ENCODE measurements at regions not wholly inside any gene's neighbourhood (a gene's known extent, or its start where the extent isn't known, plus 50 kb on each side); places are given as distances from the start of the nearest gene placed in this dataset.

DNA sequence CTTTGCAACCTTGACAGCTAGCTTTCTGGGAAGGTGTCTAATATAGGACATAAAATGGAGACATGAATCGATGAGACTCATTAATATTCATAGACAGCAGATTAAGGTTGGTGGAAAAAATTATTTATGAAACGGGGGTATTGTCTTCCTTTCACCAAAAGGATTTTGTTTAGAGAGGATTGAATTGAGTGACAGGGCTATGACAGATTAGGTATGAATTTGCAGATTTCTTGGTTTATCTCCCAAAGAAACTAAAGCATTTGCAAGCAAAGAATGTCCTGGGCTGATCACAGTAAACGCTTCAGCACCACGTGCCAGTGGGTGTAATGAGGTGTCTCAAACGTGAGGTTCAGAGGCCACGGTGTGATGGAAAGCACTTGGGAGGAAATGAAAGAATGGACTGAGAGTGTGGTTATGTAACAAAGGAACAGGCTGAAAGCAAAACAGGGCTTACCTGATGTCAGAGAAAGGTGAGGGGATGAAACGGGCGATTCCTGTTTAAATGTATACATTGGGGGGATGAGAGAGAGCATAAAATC, 329.2 kb upstream of the NPVF start:
- ATAC-seq, result no peak
- DNase-seq, result no peak

DNA sequence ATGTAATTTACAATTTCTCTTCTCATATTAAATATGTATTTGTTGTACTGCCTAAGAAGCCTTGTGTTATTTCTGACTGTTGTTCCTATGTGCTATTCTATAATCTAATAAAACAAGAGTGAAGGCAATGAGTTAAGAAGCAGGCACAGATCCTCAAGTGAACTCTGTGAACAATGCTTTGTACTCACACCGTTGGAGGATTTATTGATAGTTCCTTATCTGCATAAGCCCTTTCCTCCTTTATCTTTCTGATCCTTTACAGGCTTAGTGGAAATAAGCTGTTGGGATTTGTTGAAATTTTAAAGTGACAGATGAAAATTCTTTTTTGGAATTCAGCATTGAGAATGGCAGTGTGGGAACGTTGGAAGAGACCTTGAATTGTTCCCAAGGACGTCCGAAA, 329.6 kb upstream of the NPVF start:
- no peak for DNase-seq
- ATAC-seq, result no peak

- DNase-seq, result no peak
- ATAC-seq, result no peak
Measured at GRCh38 chr7:25558605-25559004, 330.3 kb upstream of the NPVF start.

- ATAC-seq (no peak), DNase-seq (no peak)
Measured at GRCh38 chr7:25559581-25560367, 331.5 kb upstream of the NPVF start.

- DNase-seq (no peak), ATAC-seq (no peak)
Measured at GRCh38 chr7:25562673-25563182, 334.4 kb upstream of the NPVF start.

DNA sequence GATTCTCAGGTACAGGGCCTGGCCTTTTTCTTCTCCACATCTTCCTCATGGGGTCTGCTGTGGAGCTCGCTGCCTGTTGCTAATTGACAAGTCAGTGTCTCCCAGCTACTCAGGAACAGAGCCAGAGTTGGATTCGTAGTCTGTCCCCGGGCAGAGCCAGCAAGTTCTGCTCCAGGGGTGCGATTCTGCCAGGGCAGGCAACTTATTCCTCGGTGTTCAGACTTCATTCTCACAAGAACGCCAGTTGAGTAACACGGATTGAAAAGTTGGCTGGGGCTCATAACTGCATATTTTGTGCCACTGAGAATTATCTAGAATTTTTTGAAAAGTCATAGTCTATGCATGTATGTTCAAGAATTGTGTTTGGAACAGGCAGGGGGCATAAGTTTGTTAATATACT, 336.7 kb upstream of the NPVF start:
- ATAC-seq (no peak), DNase-seq (no peak)

DNA sequence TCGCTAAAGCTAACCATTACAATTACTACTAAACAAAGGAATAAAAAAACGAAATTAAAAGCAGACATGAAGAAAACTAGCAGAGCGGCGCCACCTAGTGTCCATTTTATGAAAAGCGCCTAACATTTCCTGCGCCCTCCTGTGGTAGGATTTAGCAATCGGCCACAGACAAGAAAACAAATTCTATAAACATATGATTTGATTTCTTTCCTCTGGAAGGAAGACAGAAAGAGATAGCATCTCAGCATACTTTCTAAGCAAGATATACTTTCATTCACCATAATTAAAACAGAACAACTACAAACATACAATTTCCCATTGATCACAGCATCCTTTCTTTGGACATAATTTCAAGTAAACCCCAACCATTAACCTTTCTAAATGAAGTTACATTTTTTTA, 337.7 kb upstream of the NPVF start:
- ATAC-seq (no peak), DNase-seq (peak; percentile 60)

GRCh38 chr7:25567430-25567829, 339.1 kb upstream of the NPVF start:
- no peak for ATAC-seq
- DNase-seq, result no peak

DNA sequence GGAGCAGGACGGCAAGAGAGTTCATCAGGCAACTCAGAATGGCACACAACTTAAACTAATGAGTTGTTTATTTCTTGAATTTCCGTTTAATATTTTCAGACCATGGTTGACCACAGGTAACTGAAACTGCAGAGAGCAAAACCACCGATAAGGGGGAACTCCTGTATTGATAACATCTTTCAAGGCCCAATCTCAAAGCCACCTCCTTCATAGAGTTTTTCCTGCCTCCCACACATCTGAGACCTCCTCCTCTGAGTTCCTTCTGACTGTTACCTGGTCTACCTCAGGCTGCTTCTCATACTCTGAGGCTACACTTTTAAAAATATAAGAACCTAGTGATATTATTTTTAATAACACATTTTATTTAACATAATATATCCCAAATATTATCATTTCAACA, 341.5 kb upstream of the NPVF start:
- ATAC-seq, result no peak

GRCh38 chr7:25572423-25572822, 344.1 kb upstream of the NPVF start:
- DNase-seq, result no peak
- ATAC-seq, result no peak

More for the DNA sequence above, 341.5 kb upstream of the NPVF start:
- DNase-seq, result no peak

GRCh38 chr7:25574828-25575227, 346.5 kb upstream of the NPVF start:
- DNase-seq, result no peak

DNA sequence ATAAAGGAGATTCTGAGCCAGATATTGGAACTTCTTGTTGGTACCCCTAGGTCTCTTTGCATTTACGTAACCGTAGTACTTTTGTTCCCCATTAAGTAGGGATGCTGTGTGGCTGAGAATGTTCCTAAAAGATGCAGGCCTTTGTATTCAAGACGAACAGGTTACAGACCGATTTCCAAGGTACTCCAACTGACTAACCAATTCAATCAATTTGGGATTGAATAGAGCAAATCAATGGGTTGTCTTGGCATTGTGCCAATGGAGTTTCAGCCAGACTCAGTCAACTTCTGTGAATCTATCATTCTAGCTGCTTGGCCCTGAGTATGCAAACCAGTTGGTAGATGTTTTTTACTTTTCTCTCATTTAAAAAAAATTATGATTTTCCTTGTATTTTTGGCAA, 347.3 kb upstream of the NPVF start:
- DNase-seq, result no peak
- ATAC-seq, result no peak

More at GRCh38 chr7:25574828-25575227, 346.5 kb upstream of the NPVF start:
- no peak for ATAC-seq

DNA sequence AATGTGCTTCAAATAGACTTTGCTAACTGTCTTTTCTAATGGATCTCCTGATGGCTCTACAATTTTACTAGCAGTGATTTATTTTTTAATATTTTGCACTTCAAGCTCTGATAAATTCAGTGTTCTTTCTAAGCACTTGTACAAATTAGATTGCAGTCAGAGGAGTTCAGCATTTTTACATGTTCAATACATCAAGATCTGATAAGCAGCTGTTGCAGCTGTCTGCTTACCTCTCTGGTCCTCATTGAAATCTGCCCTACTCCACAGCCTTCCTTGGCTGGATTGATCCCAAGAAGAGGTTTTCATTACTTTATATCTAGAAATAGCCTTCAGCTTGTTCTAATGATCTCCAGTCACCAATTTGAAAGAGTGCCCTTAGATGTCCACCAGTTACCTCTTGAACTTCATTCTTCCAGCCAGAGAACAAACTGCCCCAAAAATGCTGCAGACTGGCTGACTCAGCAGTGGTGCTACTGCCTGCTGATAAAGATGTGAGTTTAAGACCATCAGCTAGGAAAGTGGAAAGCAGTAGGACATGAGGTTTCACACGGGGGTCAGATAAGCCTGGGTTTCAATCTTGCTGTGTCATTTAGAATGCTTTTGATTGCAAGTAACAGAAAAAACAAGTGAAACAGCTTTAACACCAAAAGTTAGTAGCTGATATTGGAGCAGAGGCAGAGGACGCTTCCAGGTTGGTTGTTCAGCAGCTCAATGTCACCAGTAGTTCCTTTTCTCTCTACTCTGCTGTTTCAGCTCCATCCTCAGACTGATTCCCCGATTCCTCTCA, 350.9 kb upstream of the NPVF start:
- ATAC-seq, result no peak
- DNase-seq, result no peak

- ATAC-seq, result no peak
Measured at GRCh38 chr7:25579778-25580075, 351.4 kb upstream of the NPVF start.

DNA sequence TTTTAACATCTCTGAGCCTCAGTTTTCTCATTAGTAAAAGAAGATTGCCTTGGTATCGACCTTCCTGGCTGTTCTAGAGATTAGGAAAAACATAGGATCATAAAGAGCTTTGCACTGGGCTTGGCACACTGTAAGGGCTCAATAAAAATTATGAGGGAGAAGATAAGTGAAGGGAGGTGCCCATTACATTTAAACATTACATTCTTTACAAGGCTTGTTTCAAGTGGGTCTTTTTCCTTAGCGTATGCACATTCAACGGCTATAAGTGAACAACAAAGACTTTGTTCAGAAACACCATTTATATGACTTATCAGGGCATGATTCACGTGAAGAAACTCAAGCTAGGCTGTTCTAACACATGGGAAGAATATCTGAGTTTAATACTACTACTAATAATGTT, 351.9 kb upstream of the NPVF start:
- ATAC-seq (no peak), DNase-seq (no peak)

More at GRCh38 chr7:25579778-25580075, 351.4 kb upstream of the NPVF start:
- no peak for DNase-seq

DNA sequence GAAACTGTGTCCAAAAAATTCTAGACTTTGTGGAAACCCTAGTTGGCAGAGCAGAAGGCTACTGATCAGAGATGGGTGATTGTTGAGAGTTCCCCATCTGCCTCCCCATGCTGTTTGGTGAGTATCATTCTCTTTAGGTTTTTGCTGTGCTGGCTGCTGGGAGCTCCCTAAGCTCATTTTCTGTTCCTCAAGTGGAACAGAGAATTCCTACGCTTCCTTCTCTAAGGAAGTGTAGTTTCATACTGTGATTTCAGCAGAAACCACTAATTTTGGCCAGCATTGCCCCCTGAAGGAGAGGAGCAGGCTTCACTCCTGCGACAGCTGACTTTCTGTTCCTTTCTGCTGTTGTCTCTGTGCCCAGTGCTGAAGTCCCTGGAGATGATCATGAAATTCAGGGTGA, 355.3 kb upstream of the NPVF start:
- no peak for DNase-seq
- ATAC-seq, result no peak

DNA sequence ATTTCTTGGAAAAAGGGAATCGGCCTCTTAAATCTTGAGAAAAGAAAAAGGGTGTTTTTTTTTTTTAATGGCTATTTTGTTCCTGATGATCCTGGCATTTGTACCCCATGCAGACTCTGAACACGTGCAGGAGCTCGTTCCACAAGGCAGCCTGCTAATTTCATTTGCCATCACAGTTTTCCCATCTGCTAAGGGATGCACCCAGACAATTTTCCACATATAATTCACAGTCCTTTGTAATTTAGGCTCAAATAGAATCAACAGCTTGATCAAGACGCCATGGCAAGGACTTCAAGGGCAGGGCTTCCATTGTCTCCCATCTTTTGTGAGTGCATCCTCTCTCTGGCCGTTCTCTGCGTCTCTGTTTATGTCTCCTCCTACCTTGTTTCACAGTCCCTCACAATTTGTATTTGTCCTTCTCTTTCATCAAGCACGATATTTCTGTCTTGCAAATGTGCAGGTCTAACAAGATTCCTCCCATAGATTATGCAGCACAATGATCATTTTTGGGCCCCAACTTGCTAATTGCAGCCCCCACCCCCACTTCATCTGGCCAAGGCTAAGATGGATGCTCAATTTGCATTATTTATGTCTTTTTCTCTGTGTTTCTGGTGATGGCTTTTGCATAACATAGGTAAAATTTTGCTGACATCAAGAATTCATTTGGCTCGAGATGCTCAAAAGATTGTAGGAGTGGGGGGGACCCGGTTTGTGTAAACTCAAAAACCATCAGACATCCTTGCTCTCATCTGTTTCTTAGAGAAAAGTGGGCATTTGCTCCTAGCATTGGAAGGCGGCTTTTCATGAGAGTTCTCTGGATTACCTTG, 356.0 kb upstream of the NPVF start:
- ATAC-seq (no peak), DNase-seq (no peak)

DNA sequence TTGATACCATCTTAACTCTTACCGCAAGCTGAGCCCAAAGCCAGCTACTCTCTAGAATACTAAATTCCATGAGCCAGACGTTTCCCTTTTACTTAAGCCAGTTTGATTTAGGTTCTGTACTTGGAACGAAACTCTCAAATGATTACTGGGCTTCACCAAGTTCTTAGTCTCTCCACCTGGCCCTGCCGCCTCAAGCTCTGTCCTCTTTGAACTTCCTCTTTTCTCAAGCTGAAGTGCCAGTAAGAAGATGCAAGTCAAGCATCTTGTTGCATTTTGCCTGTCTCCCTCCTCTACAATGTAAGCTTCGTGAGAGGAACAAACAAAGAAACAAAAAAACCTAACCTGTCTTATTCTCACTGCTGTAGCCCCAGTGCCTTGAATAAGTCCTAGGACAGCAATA, 358.2 kb upstream of the NPVF start:
- DNase-seq (no peak), ATAC-seq (no peak)

DNA sequence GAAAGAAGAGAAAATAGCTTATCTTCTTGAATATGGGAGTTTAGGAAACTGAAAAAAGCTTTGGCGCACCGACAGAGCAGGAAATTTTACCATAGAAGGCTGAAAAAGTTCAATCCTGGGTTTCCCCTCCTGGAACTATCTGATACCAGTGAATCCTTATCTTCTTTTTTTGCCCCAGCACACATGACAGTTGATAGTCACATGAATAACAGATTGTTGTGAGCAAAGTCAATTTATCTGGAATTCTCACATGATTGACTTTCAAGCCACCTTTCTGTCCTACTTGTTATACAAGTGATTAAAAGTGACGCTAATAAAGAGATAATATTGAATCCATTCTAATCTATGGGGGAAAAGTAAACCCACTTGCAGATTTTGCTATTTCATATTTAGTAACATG, 365.8 kb upstream of the NPVF start:
- DNase-seq, result no peak
- ATAC-seq, result no peak

DNA sequence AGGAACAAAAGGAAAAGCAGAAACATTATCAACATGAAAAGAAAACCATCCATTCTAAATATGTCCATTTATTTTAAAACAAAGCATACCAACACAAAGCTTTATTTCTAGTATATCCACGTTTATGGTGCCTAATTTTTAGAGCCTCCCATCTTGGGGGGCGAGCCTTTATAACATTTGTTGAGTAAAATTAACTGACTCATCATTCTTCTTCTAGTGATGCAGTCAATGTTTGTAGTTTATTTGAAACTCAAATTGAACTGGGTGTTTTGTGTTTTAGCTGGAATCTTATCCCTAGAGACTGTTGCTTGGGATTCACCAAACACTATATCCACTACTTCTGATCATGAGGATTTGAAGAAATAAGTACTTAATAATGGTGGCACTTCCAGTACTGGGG, 366.4 kb upstream of the NPVF start:
- ATAC-seq (no peak), DNase-seq (no peak)

DNA sequence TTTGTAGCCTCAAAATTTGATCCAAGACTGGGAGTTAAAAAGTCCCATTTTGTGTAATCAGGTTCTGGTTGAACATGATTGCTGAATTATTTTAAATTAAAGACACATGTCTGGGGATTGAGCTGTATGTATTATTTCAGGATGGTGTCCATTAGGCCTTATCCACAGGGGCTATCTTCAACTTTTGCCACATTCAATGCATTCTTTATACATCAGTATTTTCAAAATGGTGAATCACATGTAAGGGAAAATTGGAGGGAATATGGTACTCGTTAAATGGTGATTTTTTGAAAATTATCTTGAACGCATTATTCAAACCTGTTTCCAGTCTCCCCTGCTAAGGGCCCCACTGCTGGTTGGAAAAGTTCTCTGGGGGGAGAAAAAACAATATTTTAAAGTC, 367.7 kb upstream of the NPVF start:
- DNase-seq, result no peak
- no peak for ATAC-seq

DNA sequence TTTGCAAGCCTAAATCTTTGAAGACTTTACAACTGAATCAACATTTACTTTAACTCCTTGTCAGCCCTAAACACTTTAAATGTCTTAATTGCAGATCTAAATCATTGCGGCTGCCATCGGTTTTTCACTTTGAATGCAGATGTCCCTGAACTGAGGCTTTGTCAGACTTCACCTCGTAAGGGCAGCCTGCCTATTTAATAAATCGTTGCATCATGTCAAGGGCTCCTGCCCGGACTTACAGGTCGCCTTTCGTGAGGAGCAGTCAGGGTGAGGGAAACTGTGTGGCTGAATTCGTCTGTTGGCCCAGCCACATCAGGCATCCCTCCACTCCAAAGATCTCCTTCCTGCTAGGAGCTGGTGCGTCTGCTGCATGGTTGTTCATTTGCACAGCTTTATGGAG, 368.2 kb upstream of the NPVF start:
- DNase-seq (no peak), ATAC-seq (no peak)

GRCh38 chr7:25597946-25598345, 369.7 kb upstream of the NPVF start:
- no peak for DNase-seq
- ATAC-seq, result no peak
